GM19397 (cell line): ENCODE measurements at regions not wholly inside any gene's neighbourhood (a gene's known extent, or its start where the extent isn't known, plus 50 kb on each side); places are given as distances from the start of the nearest gene placed in this dataset.

Source experiments
- ATAC-seq: cut with Tn5 transposase; IDR thresholded peaks from one replicate; pipeline ENCODE4 v1.9.1; 2021; ENCODE audit warnings: mild to moderate bottlenecking, moderate library complexity; ENCODE audit not compliant: unreplicated experiment

- ATAC-seq = no peak
These were observed 172.2 kb downstream of the OLFM4 start for GRCh38 chr13:53200498-53201453.

DNA sequence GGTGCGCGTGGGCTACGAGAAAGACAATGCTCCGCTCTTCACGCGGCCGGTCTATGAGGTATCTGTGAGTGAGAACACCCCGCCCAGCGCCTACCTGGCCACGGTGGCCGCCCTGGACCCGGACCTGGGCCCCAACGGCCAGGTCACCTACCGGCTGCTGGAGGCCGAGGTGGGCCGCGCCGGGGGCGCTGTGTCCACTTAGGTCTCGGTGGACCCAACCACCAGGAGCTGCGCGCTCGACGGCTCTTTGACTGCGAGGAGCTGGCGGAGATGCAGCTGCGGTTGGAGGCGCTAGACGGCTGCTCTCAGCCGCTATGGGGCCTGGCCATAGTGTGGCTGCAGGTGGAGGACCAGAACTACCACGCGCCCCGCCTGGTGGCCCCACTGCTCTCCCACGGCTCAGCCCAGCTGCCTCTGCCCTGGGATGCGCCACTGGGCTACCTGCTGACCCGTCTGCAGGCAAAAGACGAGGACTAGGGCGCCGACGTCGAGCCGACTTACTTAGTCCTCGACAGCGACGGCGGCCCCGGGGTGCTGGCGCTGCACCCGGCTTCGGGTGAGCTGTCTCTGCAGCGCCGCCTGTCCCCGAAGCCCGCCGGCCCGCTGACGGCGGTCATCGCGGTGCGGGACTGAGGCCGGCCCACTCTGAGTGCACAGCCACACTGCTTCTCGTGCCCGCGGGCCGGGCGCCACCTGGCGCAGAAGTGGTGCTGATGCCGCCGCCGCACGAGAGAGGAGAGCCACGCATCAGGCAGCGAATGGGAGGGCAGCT is 173.0 kb downstream of the OLFM4 start:
- no peak for ATAC-seq

GRCh38 chr13:53204598-53204997 is 176.0 kb downstream of the OLFM4 start:
- ATAC-seq = no peak

DNA sequence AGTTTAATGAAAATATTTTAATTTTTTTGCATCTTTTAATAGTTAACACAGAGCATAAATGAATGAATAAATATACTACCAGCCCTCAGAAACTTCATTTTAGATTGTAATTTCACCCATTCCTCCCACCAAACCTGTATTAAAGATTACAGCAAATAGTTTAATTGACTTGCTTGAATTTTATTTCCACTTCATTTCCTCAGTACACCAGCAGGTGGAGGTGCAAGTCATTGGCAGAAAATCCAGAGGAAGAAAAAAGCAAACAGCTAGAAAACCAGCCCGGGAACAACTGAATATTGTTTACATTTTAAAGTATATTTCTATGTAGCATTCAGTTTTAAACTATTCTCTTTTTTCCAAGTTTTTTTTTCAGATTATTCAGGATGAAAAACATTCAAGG is 177.8 kb downstream of the OLFM4 start:
- no peak for ATAC-seq

DNA sequence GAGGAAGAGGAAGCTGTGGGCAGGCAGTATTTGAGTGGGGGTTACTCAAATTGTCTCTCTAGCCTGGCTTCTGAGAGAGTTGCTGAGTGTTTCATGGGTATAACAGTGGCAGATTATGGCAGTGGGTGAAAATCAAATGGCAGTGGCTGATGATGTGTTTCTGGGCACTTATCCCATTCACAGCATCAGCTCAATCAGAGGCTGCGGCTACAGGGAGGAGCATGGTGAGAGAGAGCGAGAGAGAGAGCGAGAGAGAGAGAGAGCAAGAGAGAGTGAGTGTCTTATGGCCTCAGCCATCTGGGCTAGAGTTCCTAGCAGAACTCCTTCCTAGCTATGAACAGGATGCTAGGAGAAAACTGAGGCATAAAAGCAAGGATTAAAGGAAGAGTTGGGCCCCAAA is 178.9 kb downstream of the OLFM4 start:
- no peak for ATAC-seq

- ATAC-seq = no peak
These were observed 185.8 kb downstream of the OLFM4 start for GRCh38 chr13:53214433-53214832.

DNA sequence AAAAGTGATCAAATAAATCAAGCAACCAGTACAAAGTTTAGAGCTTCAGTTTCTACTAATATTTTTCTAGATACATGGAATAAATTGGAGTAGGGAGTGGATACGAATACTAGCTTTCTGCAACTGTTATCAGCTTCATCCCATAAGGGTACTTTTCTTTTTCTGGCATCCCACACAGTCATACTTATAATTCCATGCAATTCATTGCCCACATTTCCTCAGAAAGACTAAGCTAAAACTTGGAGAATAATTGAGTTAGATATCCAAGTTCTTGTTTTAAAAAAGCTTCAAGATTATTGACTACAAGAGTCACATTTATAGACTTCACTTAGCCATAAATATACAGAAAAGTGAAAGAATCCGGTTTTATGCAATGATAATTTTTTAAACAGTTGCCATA is 186.9 kb downstream of the OLFM4 start:
- no peak for ATAC-seq

- no peak for ATAC-seq
These were observed 188.2 kb downstream of the OLFM4 start for GRCh38 chr13:53216773-53217172.

DNA sequence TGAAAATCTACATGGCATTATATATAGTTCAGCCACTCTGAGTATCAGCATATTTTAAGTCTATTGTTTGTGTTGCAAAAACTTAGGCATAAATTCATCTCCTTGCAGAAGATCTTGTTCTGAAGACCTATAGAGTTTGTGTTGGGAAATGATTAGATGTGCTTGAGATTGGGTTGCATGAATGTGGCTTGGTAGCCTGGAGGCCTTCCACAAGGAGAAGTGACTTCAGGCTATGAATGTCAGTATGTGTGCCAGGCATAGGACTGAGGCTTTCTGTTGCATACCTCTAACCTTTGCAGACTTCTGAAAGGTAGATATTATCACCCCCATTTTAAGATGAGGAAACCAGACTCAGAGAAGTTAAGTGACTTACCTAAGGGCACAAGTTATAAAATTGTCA is 188.6 kb downstream of the OLFM4 start:
- ATAC-seq = no peak

- no peak for ATAC-seq
These were observed 191.4 kb downstream of the OLFM4 start for GRCh38 chr13:53220038-53220437.

DNA sequence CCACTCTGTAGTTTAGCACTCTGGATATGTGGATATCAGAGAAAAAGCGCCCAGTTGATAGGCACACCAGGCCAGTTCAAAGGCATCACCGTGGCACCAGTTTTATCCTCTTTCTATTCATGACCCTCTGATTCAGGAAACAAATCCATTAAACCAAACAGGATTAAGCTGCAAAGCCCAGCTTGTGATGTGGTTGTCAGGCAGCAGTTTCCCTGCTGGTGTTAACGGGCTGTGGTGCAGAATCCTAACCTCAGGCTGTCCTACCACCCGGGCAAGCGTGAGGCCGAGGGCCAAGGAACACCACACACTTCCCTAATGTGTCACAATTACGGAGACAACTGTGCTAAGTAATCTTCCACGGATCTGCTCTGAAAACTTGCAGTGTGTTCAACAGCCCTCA is 209.1 kb downstream of the OLFM4 start:
- ATAC-seq = no peak

- ATAC-seq = no peak
These were observed 209.6 kb downstream of the OLFM4 start for GRCh38 chr13:53238261-53238660.

- no peak for ATAC-seq
These were observed 211.9 kb downstream of the OLFM4 start for GRCh38 chr13:53240401-53241025.

GRCh38 chr13:53241891-53242348 is 213.3 kb downstream of the OLFM4 start:
- no peak for ATAC-seq

DNA sequence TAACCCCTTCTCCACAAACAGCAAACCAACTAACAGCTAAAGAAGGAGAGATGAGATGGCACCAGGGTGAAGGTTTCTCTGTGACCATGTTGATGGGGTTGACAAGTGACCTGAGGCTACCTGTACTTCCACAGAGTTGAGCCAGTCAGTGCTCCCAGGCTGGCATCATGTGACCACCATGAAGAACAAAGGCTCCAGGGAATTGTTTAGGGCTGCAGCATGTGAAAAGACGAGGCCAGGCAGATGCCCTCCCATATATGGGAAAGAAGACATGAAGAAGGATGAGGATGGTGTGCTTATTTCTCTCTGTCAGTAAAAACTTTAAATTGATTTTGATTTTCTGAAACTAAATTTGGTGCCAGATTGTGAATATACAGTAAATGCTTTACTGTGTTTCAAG is 220.6 kb downstream of the OLFM4 start:
- no peak for ATAC-seq

DNA sequence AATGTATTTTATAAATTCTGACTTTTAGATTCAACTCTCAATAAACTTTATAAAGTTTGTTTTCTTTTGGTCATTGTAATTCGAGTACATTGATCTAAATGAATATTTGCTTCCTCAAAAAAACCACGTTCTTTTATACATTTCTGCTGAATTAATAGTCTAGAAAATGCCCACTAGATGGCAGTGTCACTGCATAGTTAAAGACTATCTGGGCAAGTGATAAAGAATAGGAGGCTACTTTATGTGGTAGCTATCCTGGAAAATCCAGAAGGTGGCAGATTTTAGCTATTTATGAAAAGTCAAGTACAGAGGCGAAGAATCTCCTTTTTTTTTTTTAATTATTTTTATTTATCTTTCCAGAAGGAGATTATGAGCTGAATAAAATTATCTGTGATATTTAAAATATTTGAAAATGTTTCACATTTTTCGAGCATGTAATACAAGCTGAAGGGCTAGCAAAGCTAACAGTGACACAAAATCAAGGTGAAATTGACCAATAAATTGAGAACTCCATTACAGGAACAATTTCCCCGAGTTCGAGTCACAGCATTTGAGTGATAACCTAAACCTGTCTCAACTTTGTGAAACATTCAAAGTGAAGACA is 221.8 kb downstream of the OLFM4 start:
- peak; percentile 61 for ATAC-seq

DNA sequence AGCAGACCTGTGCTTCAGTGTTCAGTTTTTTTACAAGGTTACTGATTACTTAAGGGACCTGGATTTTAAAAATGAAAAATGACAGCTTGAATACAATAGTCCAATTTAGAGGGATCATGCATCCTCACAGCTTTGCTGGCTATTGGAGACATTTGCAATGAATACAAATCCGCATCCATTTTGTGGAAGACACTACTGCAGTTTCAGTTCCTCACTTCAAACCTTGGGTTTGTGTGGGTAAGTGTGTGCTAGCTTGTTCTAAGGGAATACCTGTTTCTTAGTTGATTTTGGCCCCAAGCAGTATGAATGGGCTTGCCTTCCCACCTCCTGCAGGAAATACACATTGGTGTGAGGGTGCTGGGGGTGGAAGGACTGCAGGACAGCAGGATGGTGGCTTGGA is 222.4 kb downstream of the OLFM4 start:
- no peak for ATAC-seq

DNA sequence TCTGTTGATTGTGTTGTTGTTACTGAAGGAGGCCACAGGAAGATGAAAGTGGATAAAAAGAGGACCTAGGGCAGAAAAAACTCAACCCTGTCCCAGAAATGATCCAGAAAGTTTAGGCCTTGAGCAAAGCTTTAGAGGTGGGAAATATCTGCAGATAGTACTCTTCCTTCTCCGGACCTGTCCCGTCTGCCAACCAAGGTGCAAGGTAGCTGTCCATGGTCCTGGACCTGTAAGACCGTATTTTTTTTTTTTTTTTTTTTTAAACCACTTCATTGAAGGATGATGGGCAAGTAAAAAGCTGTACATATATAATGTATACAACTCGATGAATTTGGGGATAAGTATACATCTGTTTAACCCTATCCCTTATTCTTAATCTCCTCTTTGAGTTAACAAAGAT is 225.9 kb downstream of the OLFM4 start:
- ATAC-seq = no peak

DNA sequence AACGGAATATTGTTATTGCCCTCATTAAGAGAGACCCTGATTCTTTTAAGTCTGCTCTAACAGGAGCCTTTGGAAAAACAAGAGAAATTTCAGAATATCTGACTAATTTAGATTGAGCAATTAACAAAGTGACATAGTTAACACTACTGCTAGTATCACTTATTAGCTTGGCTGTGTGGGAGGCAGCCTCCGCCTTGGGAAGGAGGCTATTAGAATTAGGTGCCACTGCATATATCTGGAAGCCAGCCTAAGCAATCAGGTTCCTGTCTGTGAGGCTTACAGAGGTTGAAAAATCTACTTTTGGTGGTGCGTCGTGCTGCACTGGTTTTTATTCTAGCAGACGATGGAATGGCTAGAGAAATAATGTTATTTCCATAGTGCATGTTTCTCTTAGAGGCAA is 227.2 kb downstream of the OLFM4 start:
- ATAC-seq = no peak

DNA sequence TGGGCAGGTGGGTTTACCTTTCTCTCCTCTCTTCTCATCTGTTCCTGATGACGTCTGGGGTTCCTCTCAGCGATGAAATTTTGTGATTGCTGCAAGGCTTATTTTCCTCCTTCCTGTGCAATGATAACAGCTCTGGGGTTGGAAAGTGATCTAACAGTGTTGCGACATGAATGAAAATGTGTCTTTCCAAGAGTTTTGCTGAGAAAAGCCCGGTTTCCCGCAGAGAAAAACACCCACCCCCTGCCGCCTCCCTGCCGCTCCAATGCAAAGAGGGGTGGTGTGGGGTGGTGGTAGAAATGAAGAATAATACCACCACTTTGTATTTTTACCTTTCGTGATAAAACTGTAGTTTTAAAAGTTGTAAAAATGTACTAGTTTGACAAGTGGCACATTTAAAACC is 232.0 kb downstream of the OLFM4 start:
- ATAC-seq = no peak

- ATAC-seq = no peak
These were observed 236.3 kb downstream of the OLFM4 start for GRCh38 chr13:53264751-53265385.
